ENCODE measurements at regions not wholly inside any gene's neighbourhood (a gene's known extent, or its start where the extent isn't known, plus 50 kb on each side); places are given as distances from the start of the nearest gene placed in this dataset.

DNA sequence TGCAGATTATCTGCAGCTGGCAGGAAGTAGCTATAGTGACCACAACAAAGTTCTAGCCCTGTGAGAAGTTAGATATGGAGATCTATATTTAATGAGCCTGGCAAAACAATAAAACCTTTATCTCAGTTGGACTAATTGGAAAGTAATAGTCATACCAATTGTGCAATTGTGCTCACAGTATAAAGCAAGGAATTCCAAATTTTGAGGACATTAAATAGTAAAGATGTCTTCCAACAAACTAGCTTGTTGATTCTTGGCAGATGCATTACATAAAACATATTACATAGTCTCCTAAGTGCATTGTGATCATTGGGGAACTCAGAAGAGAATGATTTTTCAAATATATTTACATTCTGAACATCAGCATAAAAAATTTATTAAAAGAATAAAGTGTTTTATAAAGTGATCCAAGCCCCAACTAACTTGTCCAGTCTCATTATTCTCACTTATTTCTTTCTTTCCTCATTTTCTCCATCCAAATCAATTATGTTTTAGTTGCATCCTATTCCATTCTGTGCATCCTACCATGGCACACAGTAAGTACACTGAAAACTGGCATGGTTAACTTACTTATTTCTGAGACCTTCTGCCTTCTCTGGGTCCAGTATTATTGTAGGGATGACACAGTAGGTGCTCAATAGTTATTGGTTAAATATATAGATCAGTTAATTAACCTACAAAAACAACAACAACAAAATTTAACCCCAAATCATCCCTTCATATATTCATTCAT, 977.2 kb upstream of the NUDT12 start:
- TF ChIP-seq, protein P1, sequence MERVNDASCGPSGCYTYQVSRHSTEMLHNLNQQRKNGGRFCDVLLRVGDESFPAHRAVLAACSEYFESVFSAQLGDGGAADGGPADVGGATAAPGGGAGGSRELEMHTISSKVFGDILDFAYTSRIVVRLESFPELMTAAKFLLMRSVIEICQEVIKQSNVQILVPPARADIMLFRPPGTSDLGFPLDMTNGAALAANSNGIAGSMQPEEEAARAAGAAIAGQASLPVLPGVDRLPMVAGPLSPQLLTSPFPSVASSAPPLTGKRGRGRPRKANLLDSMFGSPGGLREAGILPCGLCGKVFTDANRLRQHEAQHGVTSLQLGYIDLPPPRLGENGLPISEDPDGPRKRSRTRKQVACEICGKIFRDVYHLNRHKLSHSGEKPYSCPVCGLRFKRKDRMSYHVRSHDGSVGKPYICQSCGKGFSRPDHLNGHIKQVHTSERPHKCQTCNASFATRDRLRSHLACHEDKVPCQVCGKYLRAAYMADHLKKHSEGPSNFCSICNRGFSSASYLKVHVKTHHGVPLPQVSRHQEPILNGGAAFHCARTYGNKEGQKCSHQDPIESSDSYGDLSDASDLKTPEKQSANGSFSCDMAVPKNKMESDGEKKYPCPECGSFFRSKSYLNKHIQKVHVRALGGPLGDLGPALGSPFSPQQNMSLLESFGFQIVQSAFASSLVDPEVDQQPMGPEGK (CRISPR knock-in tag; IDR thresholded peaks at IDR 0.05; ENCODE audit: borderline replicate concordance), result no peak
- TF ChIP-seq, protein P2, sequence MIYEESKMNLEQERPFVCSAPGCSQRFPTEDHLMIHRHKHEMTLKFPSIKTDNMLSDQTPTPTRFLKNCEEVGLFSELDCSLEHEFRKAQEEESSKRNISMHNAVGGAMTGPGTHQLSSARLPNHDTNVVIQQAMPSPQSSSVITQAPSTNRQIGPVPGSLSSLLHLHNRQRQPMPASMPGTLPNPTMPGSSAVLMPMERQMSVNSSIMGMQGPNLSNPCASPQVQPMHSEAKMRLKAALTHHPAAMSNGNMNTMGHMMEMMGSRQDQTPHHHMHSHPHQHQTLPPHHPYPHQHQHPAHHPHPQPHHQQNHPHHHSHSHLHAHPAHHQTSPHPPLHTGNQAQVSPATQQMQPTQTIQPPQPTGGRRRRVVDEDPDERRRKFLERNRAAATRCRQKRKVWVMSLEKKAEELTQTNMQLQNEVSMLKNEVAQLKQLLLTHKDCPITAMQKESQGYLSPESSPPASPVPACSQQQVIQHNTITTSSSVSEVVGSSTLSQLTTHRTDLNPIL (CRISPR knock-in tag; IDR thresholded peaks at IDR 0.05; ENCODE audit: low read depth), result no peak
- no peak for TF ChIP-seq ARNTL (CRISPR knock-in tag; IDR thresholded peaks at IDR 0.05; ENCODE audit: borderline replicate concordance, low read depth)
- no peak for TF ChIP-seq ZFP3 (CRISPR knock-in tag; IDR thresholded peaks at IDR 0.05)
- TF ChIP-seq, protein P3, sequence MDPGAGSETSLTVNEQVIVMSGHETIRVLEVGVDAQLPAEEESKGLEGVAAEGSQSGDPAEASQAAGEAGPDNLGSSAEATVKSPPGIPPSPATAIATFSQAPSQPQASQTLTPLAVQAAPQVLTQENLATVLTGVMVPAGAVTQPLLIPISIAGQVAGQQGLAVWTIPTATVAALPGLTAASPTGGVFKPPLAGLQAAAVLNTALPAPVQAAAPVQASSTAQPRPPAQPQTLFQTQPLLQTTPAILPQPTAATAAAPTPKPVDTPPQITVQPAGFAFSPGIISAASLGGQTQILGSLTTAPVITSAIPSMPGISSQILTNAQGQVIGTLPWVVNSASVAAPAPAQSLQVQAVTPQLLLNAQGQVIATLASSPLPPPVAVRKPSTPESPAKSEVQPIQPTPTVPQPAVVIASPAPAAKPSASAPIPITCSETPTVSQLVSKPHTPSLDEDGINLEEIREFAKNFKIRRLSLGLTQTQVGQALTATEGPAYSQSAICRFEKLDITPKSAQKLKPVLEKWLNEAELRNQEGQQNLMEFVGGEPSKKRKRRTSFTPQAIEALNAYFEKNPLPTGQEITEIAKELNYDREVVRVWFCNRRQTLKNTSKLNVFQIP (CRISPR knock-in tag; IDR thresholded peaks at IDR 0.05; ENCODE audit: borderline replicate concordance, low read depth), result no peak
- TF ChIP-seq ZNF8 (CRISPR knock-in tag; IDR thresholded peaks at IDR 0.05), result no peak
- TF ChIP-seq OSR1 (CRISPR knock-in tag; IDR thresholded peaks at IDR 0.05), result no peak
- no peak for TF ChIP-seq SNAI2 (CRISPR knock-in tag; IDR thresholded peaks at IDR 0.05)
- no peak for TF ChIP-seq CSDC2 (CRISPR knock-in tag; IDR thresholded peaks at IDR 0.05)
